ENCODE measurements at regions not wholly inside any gene's neighbourhood (a gene's known extent, or its start where the extent isn't known, plus 50 kb on each side); places are given as distances from the start of the nearest gene placed in this dataset.
"Not testable (repeated sequence)": the region's sequence is repeated elsewhere in the genome, so short reads cannot be mapped to it uniquely, and the experiment has no call there.

DNA sequence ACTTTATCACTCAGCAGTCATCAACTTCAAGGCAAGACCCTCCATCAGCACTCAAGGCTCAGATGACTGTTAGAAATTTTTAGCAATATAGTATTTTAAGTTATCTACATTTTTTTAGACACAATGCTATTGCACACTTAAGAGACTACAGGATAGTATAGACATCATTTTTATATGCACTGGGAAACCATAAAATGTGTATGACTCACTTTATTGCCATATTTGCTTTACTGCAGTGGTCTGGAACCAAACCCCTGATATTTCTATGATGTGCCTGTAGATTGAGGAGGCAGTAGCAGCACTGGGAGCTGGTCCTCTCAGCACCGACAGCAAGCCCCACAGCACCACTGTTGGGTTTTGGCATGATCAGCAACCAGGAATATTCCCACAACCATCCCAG lies 264.8 kb upstream of the HNRNPA3 start:
- no peak for DNase-seq

- not testable (repeated sequence) for DNase-seq
These were observed 261.4 kb upstream of the HNRNPA3 start for GRCh38 chr2:176951218-176951617.

- no peak for DNase-seq
These were observed 255.8 kb upstream of the HNRNPA3 start for GRCh38 chr2:176956791-176957190.

- no peak for DNase-seq
These were observed 253.0 kb upstream of the HNRNPA3 start for GRCh38 chr2:176959614-176960013.

GRCh38 chr2:176960061-176960460 lies 252.5 kb upstream of the HNRNPA3 start:
- no peak for DNase-seq

DNA sequence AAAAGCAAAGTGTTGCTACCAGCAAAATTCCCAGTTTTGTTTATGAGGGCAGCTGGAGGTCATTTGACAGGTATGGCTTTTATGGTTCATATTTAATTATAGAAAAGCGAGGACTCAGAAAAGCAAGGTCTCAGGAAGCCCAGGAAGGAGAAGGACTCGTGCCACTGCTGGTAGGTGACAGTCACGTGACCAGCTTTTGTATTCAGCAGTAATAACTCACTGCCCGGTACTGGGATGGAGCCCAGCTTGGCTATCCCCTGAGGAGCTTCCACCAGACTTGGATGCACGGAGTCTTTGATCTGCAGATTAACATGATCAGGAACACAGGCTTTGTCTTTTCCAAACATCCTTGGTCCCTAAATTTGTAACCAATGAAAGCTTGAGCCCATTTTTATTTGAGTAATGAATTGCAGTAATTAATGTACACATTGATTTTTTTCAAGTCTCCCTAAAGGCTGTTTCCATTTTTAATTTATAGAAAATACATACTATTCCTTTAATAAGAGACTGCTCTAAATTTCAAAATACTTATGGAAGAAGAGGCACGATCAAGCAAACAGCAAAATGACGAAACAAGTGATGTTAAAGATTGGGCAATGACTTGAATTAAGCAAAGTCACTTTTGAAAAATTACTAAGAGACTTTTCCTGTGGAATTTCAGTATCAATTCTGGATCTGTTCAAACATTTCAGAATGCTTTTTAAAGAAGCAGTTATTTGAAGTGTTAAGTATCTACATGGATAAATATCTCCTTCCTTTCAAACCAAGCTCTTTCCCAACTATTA lies 251.7 kb upstream of the HNRNPA3 start:
- no peak for DNase-seq

DNA sequence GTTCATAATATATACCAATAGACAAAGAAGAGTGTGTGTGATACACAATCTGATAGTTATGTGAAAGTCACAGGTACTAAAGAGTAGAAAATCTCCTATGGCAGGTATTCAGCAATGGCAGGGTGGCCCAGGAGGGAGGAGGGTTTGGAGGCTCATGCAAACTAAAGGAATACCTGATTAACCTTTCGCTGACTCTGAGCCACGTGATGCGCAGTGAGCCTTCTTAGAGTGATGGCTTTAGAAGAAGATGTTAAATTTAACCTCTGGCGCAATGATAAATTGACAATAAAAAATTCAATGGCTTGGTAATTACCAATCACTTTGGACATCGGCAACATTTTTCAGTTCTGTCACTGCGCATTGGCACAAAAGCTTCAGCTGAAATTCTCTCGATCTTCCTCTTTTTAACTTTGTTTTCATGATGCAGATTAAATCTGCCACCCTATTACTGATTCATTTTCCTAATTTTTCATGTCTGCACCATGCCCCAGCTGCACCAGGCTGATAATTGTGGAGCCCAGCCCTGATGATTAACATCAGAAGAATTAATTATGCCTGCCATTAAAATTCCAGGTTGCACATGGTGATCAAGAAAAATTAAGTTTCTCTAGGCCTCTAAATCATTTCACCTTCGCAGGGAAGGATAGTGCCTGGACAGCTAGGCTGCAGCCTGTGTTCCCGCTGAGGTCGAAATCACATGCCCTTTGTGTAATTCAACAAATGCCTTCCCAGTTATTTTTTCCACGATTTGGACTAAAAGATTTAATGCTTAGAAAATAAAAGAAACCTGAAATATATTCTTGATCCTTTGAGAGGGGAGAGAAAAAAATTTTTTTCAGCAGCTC lies 250.6 kb upstream of the HNRNPA3 start:
- no peak for DNase-seq

DNA sequence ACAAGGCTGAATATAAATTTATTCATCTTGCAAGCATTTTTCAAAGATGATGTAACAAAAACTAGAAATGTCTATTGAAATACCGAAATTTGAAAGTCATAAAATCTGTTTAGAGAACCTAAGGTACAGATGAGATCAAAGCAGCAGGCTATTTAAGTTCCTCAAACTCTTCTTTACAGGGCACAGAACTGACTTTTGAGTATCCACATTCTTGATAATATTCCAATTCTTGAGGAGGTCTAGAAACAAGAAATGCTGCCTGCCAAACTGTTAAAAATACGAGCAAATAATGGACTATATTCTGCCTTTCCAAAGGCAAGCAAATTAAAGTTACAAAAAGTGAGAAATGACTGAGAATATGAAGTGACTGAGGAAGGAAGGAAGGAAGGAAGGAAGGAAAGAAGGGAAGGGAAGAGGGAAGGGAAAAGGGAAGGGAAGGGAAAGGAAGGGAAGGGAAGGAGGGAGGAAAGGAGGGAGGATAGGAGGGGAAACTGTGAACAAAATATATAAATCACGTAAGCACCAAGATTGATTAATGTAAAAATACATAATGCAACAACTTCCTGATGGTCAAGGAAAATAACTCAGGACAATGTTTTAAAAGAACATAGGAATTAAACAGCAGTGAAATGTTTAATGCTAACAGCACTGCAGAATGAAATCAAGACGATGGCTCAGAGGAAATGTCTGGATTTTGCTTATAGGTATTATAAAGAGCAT lies 248.9 kb upstream of the HNRNPA3 start:
- no peak for DNase-seq

GRCh38 chr2:176967911-176968450 lies 244.6 kb upstream of the HNRNPA3 start:
- DNase-seq: no peak

GRCh38 chr2:176969642-176970359 lies 242.8 kb upstream of the HNRNPA3 start:
- DNase-seq: no peak

DNA sequence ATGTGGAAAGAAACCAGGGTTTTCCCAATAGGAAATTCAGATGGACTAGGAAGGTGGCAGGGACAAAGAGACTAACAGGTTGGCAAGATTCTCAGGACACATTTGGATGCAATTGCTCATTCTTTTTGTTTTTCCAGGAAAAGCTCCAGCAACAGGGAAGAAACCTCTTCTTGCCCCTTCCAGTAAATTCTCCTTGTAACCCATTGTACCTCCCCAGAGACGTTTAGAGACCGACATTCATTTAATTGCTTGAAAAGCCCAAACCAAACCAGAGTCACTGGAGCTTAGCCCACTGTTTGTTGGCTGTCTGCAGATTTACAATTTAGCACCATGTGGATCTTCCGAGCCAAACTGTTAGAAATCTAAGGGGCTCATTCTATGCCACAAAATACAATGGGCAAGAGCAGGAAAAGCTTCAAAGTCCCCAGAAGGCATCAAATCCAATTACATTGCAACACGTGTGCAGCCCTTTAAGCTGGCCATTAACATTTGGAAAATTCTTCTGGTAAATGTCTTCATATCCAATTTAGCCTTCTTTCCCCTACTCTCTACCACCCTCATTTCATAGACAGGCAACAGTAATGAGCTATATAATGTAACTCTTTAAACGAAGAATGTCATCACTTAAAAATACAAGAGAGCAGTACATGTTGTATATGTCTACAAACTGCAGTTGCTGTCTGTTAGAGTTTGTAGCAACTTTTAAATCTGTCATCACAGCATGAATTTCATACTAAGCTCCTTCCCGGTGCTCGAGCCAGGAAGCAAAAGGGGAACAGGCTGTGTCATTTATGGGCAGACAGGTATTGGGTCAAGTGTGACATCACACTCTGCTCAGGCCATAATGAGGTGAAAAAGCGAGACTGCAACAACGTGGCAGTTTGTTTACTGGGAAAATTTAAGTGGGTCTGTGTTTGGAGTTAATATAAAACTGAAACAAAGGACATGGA lies 235.6 kb upstream of the HNRNPA3 start:
- DNase-seq: no peak

DNA sequence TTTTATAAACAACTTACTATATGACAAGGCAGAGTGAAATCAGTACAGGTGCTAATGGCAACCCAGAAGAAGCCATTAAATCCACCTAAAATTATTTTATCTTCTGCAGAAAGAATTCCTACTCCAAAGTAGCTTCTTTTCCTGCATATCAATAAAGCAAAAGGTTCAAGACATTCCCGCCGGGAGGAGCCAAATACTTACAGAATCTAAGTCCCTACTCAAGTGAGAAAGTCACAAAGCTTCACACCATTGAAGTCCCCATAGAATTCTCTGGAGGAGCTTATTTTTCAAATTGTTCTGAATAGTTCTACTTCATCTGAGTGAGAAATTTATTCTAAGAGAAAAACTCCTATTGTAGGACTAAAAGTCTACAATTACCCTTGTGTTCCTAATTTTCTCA lies 233.7 kb upstream of the HNRNPA3 start:
- DNase-seq: no peak

DNA sequence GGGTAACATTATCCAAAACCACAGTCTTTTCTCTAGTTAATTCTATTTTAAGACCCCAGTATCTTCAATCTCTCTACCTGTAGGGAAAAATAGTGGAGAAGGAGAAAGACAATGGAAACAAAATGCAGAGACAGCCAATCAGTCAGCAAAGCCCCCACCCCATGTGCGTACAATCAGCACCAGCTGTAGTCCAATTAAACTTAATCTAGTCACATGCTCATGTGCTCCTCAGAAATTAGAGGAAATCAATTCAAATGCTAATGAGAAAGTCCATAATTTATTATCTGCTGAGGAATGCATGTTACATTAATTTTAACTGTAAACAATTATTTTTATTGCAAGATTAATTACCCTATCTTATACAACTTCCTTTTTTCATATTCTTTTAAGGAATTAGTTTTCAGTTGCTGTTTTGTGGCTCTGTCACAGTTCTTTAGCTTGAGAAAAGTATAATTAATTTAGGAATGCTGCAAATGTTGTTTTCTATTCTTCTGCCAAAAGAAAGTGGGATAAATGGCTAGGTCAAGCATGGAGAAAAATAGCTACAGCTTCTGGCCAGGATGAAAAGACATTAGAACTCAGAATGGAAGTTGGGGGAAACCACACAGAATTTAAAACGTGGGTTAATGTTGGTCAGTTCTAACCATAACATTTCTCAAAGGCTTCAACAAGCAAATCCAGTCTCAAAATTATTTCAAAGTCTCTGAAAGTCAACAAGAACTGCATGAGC lies 232.4 kb upstream of the HNRNPA3 start:
- DNase-seq: no peak

GRCh38 chr2:176984987-176985386 lies 227.6 kb upstream of the HNRNPA3 start:
- no peak for DNase-seq

DNA sequence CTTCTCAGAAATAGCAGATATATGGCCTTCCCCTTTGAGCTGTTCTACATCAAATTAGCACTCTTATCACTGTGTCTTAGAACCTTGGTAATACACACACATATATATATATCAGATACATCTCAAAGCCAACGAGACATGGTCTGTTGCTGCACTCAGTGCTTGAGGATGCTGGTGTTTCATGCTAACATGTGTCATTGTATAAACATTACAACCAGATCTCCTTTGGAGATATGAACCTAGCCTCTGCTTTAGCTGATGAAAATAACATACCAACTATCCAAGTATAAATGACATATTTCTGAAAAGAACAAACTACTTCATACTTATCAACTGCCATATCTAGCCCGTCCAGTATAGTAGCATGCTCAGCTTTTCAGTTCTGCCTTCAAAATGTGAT lies 226.7 kb upstream of the HNRNPA3 start:
- no peak for DNase-seq

DNA sequence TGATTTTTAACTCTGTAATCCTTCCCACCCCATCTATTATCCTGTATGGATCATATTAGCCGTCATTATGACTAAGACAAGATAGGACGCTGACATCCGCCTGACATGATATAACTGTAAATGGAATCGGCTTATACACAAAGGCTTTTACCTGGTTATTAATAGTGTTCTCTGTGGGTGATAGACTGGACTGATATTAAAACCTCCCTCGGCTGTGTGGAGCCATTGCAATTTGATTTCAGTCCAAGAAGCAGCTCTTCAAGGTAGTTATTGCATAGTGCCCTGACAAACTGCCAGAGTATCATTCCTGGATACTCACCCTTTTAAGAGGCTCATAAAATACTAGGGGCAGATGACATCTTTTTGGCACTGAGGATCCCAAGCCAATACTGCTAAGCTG lies 226.1 kb upstream of the HNRNPA3 start:
- DNase-seq: no peak

- no peak for DNase-seq
These were observed 221.2 kb upstream of the HNRNPA3 start for GRCh38 chr2:176991411-176991810.

GRCh38 chr2:176997074-176997791 lies 215.4 kb upstream of the HNRNPA3 start:
- DNase-seq: no peak

GRCh38 chr2:176997792-176998169 lies 214.8 kb upstream of the HNRNPA3 start:
- DNase-seq: no peak

GRCh38 chr2:176999301-176999700 lies 213.3 kb upstream of the HNRNPA3 start:
- DNase-seq: no peak

Measured in activated T-cell treated with anti-CD3 and anti-CD28 coated beads, Interleukin-2, amount 50 U/mL, for 1 hour (primary cell).